Left colon (tissue), 2 donors: ENCODE measurements at regions not wholly inside any gene's neighbourhood (a gene's known extent, or its start where the extent isn't known, plus 50 kb on each side); places are given as distances from the start of the nearest gene placed in this dataset.
"Not testable (repeated sequence)": the region's sequence is repeated elsewhere in the genome, so short reads cannot be mapped to it uniquely, and the experiment has no call there.

ENCODE experiments used
- ATAC-seq: fragments of 200-7000 bp; cut with Tn5 transposase; one replicate; pipeline ENCODE4 v1.9.1; 2020; ENCODE audit warnings: mild to moderate bottlenecking, moderate library complexity
- DNase-seq, 2 donors: peaks; one replicate each; pipeline ENCODE4 v3.0.0-alpha.2; 2020
- intact Hi-C, 2 donors: fragments of 100-400 bp; cut with DNase I in 1 of 2; cut with micrococcal nuclease in 1 of 2; formaldehyde crosslinking; loops; one replicate each; pipeline versions ENCODE4 v1.11.2 to v1.14.0; 2022; cut with DNase I, micrococcal nuclease
- donor health status: DM: no; HTN: no; CAD: no.
- donor health status: DM: yes; HTN: yes; CAD: no.

DNA sequence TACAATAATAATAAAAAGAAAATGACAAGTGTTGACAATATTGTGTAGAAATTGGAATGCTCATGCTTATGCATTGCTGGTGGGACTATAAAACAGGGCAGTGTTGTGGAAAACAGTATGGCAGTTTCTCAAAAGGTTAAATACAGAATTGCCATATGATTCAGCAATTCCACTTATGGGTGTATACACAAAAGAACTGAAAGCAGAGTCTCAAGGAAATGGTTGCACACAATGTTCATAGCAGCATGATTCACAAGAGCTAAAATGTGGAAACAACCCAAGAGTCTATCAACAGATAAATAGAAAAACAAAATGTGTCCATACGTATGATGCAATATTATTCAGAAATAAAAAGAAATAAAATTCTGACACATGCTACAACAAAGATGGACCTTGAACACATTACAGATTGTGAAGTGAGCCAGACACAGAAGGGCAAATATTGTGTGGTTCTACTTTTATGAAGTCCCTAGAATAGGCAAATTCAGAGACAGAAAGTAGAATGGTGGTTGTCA, 64.8 kb upstream of the GRM8 start:
- intact Hi-C loops, result no loop called here
- DNase-seq, result no peak
- peak; percentile 75 for ATAC-seq

DNA sequence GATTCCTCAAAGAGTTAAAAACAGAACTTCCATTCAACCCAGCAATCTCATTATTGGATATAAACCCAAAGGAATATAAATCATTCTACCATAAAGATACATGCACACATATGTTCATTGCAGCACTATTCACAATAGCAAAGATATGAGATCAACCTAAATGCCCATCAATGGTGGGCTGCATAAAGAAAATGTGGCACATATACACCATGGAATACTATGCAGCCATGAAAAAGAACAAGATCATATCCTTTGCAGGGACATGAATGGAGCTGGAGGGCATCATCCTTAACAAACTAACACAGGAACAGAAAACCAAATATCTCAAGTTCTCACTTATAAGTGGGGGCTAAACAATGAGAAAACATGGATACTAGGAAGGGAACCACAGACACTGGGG, 64.1 kb upstream of the GRM8 start:
- DNase-seq, intact Hi-C loops, ATAC-seq: not testable (repeated sequence)

DNA sequence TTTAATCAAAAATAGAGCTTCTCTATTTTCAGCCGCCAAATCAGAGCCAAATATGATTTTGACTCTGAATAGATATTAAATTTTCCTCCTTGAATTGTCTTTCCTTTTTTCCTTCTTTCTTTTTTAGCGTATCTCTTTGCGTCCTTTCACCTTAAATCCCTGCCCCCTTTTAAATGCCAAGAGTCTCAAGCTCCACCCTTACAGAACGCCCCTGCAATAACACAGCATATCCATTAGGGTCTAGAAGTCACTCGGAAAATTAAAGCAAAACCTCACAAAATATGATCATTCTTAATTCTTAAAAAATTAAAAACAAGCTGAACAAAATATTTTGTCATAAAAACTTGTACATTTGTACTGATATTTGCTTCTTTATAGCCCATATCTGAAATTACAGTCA, 51.3 kb upstream of the GRM8 start:
- intact Hi-C loops, result no loop called here
- DNase-seq (no peak), ATAC-seq (no peak)

DNA sequence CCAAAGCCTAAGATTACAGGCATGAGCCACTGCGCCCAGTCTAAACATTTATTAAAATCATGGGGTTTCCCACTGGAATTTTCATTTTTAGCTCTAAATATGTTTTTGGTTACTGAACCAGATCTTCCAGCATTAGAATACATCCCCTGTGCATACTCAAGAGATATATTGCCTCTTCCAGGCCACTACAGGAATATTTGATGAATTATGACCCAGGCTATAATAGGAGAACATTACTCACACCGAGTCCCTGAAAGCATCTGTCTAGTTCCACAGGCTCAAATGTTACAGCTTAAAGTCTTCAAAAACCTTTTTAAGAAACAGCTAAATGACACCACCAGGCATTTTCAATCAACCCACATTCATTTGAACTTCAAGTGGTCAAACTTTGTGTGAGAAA, 50.4 kb upstream of the GRM8 start:
- ATAC-seq, result no peak
- intact Hi-C loops, result no loop called here
- no peak for DNase-seq
